ENCODE measurements at regions not wholly inside any gene's neighbourhood (a gene's known extent, or its start where the extent isn't known, plus 50 kb on each side); places are given as distances from the start of the nearest gene placed in this dataset.

GRCh38 chr15:47516558-47516957 is 200.7 kb upstream of the SEMA6D start:
- H3K27ac ChIP-seq = no peak overlapping the region
- TF ChIP-seq, protein P1, sequence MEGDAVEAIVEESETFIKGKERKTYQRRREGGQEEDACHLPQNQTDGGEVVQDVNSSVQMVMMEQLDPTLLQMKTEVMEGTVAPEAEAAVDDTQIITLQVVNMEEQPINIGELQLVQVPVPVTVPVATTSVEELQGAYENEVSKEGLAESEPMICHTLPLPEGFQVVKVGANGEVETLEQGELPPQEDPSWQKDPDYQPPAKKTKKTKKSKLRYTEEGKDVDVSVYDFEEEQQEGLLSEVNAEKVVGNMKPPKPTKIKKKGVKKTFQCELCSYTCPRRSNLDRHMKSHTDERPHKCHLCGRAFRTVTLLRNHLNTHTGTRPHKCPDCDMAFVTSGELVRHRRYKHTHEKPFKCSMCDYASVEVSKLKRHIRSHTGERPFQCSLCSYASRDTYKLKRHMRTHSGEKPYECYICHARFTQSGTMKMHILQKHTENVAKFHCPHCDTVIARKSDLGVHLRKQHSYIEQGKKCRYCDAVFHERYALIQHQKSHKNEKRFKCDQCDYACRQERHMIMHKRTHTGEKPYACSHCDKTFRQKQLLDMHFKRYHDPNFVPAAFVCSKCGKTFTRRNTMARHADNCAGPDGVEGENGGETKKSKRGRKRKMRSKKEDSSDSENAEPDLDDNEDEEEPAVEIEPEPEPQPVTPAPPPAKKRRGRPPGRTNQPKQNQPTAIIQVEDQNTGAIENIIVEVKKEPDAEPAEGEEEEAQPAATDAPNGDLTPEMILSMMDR (IDR thresholded peaks at IDR 0.05) = no peak
- TF ChIP-seq POLR2A (IDR thresholded peaks at IDR 0.05) = no peak
- H3K36me3 ChIP-seq (replicated peaks in 1 of 2) = no peaks in the 10 kb centered on the region
- no peak overlapping the region for H3K4me3 ChIP-seq
- 72 to 78% (median 75%) methylated on average over 2 of the region's 2 CpGs for WGBS, 4 donors
- H3K27me3 ChIP-seq = no peaks in the 10 kb centered on the region
- intact Hi-C loops (cut with DNase I) = no loop called here
- H3K9me3 ChIP-seq (replicated peaks in 1 of 3) = no peaks in the 10 kb centered on the region
- H3K4me1 ChIP-seq (replicated peaks in 1 of 2) = no peaks in the 10 kb centered on the region
- DNase-seq = no peak

GRCh38 chr15:47516972-47517371 is 200.3 kb upstream of the SEMA6D start:
- H3K4me3 ChIP-seq = no peak overlapping the region
- H3K36me3 ChIP-seq (replicated peaks in 1 of 2) = no peaks in the 10 kb centered on the region
- 43 to 80% (median 59%) methylated on average over 1 of the region's 1 CpG for WGBS, 4 donors
- TF ChIP-seq POLR2A (IDR thresholded peaks at IDR 0.05) = no peak
- TF ChIP-seq, protein P1 (IDR thresholded peaks at IDR 0.05) = no peak
- H3K9me3 ChIP-seq (replicated peaks in 1 of 3) = no peaks in the 10 kb centered on the region
- intact Hi-C loops (cut with DNase I) = no loop called here
- DNase-seq = no peak
- no peaks in the 10 kb centered on the region for H3K4me1 ChIP-seq (replicated peaks in 1 of 2)
- no peaks in the 10 kb centered on the region for H3K27me3 ChIP-seq
- H3K27ac ChIP-seq = no peak overlapping the region

DNA sequence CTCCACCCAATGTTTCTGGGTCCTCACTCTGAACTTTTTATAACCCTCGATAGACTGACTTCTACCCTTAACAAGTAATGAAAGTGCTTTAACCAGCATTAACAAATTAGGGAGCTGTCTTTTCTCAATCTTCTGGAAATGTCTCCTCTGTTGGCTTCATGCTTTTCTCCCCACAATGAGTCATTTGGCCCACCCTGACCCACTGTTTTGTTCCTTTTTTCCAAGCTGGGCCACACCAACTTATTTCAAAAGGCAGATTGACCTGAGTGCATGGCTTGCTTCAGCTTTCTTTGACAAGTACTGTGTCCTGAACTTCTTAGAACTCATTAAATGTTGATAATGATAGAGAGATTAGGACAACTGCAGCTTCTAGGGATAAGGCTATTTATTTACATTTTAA is 199.6 kb upstream of the SEMA6D start:
- Histone ChIP-seq H3K4me3 (no peak overlapping the region), H3K9me3 (replicated peaks in 1 of 3) (no peaks in the 10 kb centered on the region), H3K36me3 (replicated peaks in 1 of 2) (no peaks in the 10 kb centered on the region), H3K27me3 (no peaks in the 10 kb centered on the region), H3K27ac (no peak overlapping the region), H3K4me1 (replicated peaks in 1 of 2) (no peaks in the 10 kb centered on the region)
- 27 to 42% (median 29%) methylated on average over 1 of the region's 1 CpG for WGBS, 4 donors
- intact Hi-C loops (cut with DNase I) = no loop called here
- DNase-seq = no peak
- TF ChIP-seq, protein P1 (IDR thresholded peaks at IDR 0.05) = no peak
- no peak for TF ChIP-seq POLR2A (IDR thresholded peaks at IDR 0.05)

- intact Hi-C loops (cut with DNase I) = no loop called here
- DNase-seq = no peak
- Histone ChIP-seq H3K4me1 (replicated peaks in 1 of 2) (no peaks in the 10 kb centered on the region), H3K9me3 (replicated peaks in 1 of 3) (no peaks in the 10 kb centered on the region), H3K27ac (no peak overlapping the region), H3K4me3 (no peak overlapping the region), H3K27me3 (no peaks in the 10 kb centered on the region), H3K36me3 (replicated peaks in 1 of 2) (no peaks in the 10 kb centered on the region)
- 64 to 71% (median 68%) methylated on average over 12 of the region's 12 CpGs for WGBS, 4 donors
- TF ChIP-seq, protein P1 (IDR thresholded peaks at IDR 0.05) = no peak
- no peak for TF ChIP-seq POLR2A (IDR thresholded peaks at IDR 0.05)
Measured at GRCh38 chr15:47523681-47524475, 193.4 kb upstream of the SEMA6D start.

Data from adrenal gland (tissue), 9 donors.